AG09319 (cell line): ENCODE measurements at regions not wholly inside any gene's neighbourhood (a gene's known extent, or its start where the extent isn't known, plus 50 kb on each side); places are given as distances from the start of the nearest gene placed in this dataset.

ENCODE experiments used
- DNase-seq: peaks from one replicate; pipeline ENCODE4 v3.0.0-alpha.2; 2010; ENCODE audit warnings: low read depth; ENCODE audit errors: extremely low read depth
- CTCF ChIP-seq: IDR thresholded peaks from 2 replicates; pipeline ENCODE4 v1.5.1; 2011; ENCODE audit warnings: low read depth, mild to moderate bottlenecking, inconsistent platforms, low read length, moderate library complexity

- no peak for DNase-seq
- TF ChIP-seq CTCF = no peak
Observed at GRCh38 chr6:98203170-98203806, 631.1 kb upstream of the POU3F2 start.

GRCh38 chr6:98212468-98212867, 621.9 kb upstream of the POU3F2 start:
- TF ChIP-seq CTCF = no peak
- no peak for DNase-seq

GRCh38 chr6:98215531-98215930, 618.8 kb upstream of the POU3F2 start:
- TF ChIP-seq CTCF = no peak
- DNase-seq = no peak

GRCh38 chr6:98230250-98230649, 604.1 kb upstream of the POU3F2 start:
- no peak for DNase-seq
- no peak for TF ChIP-seq CTCF

GRCh38 chr6:98239057-98239456, 595.3 kb upstream of the POU3F2 start:
- no peak for TF ChIP-seq CTCF
- DNase-seq = no peak

GRCh38 chr6:98241630-98242029, 592.7 kb upstream of the POU3F2 start:
- no peak for DNase-seq
- TF ChIP-seq CTCF = no peak

GRCh38 chr6:98254624-98255023, 579.8 kb upstream of the POU3F2 start:
- DNase-seq = no peak
- TF ChIP-seq CTCF = no peak
